HEK293T (cell line): ENCODE measurements at regions not wholly inside any gene's neighbourhood (a gene's known extent, or its start where the extent isn't known, plus 50 kb on each side); places are given as distances from the start of the nearest gene placed in this dataset.

ENCODE experiments used
- CTCF ChIA-PET: fragments of 350-600 bp; formaldehyde crosslinking; extraction: SDS; loops from one replicate; lab custom pipeline; 2021; ENCODE audit warnings: antibody characterized with exemption, inconsistent platforms; lab: Yijun Ruan, JAX
- POLR2A ChIA-PET: fragments of 350-600 bp; formaldehyde crosslinking; extraction: SDS; loops from one replicate; lab custom pipeline; 2020; ENCODE audit warnings: antibody characterized with exemption, inconsistent platforms; lab: Yijun Ruan, JAX
- DNase-seq: peaks from one replicate; pipeline ENCODE4 v3.0.0; 2012; ENCODE audit warnings: mixed read lengths; ENCODE audit errors: extremely low spot score
- ARNT ChIP-seq: fragments of 450-650 bp; IDR thresholded peaks from 2 replicates; pipeline ENCODE4 v1.6.1; 2017; ENCODE audit warnings: mild to moderate bottlenecking
- BHLHE40 ChIP-seq: fragments of 450-650 bp; IDR thresholded peaks from 2 replicates; pipeline ENCODE4 v1.6.1; 2016; ENCODE audit warnings: mild to moderate bottlenecking, moderate library complexity, borderline replicate concordance
- CTBP1 ChIP-seq: fragments of 450-650 bp; IDR thresholded peaks from 2 replicates; pipeline ENCODE4 v1.6.1; 2016; ENCODE audit warnings: borderline replicate concordance
- ELF4 ChIP-seq: fragments of 450-650 bp; IDR thresholded peaks from 2 replicates; pipeline ENCODE4 v1.6.1; 2017; ENCODE audit warnings: antibody characterized with exemption
- FOXA1 ChIP-seq: fragments of 450-650 bp; IDR thresholded peaks from 2 replicates; pipeline ENCODE4 v1.6.1; 2016; ENCODE audit warnings: mild to moderate bottlenecking
- FOXK2 ChIP-seq: fragments of 450-650 bp; IDR thresholded peaks from 2 replicates; pipeline ENCODE4 v1.6.1; 2016; ENCODE audit warnings: mild to moderate bottlenecking
- FOXM1 ChIP-seq: fragments of 450-650 bp; IDR thresholded peaks from 2 replicates; pipeline ENCODE4 v1.6.1; 2017; ENCODE audit warnings: mild to moderate bottlenecking, borderline replicate concordance
- HDGF ChIP-seq: fragments of 450-650 bp; IDR thresholded peaks from 2 replicates; pipeline ENCODE4 v1.6.1; 2017; ENCODE audit warnings: antibody characterized with exemption, borderline replicate concordance
- L3MBTL2 ChIP-seq: fragments of 450-650 bp; conservative IDR thresholded peaks from 2 replicates; pipeline ENCODE4 v1.6.1; 2016; ENCODE audit warnings: mild to moderate bottlenecking
- LEF1 ChIP-seq: fragments of 450-650 bp; IDR thresholded peaks from 2 replicates; pipeline ENCODE4 v1.6.1; 2017; ENCODE audit warnings: mild to moderate bottlenecking, borderline replicate concordance
- NFRKB ChIP-seq: fragments of 450-650 bp; IDR thresholded peaks from 2 replicates; pipeline ENCODE4 v1.6.1; 2016; ENCODE audit warnings: mild to moderate bottlenecking, moderate library complexity
- SP1 ChIP-seq: fragments of 450-650 bp; IDR thresholded peaks from 2 replicates; pipeline ENCODE4 v1.6.1; 2017
- SUZ12 ChIP-seq: fragments of 450-650 bp; IDR thresholded peaks from 2 replicates; pipeline ENCODE4 v1.6.1; 2016; ENCODE audit warnings: mild to moderate bottlenecking
- TARDBP ChIP-seq: fragments of 450-650 bp; IDR thresholded peaks from 2 replicates; pipeline ENCODE4 v1.6.1; 2016
- ZNF384 ChIP-seq: fragments of 450-650 bp; IDR thresholded peaks from 2 replicates; pipeline ENCODE4 v1.6.1; 2016
- TF ChIP-seq, protein P1 (sequence below): fragments of 450-650 bp; IDR thresholded peaks from 2 replicates; pipeline ENCODE4 v1.6.1; 2016

DNA sequence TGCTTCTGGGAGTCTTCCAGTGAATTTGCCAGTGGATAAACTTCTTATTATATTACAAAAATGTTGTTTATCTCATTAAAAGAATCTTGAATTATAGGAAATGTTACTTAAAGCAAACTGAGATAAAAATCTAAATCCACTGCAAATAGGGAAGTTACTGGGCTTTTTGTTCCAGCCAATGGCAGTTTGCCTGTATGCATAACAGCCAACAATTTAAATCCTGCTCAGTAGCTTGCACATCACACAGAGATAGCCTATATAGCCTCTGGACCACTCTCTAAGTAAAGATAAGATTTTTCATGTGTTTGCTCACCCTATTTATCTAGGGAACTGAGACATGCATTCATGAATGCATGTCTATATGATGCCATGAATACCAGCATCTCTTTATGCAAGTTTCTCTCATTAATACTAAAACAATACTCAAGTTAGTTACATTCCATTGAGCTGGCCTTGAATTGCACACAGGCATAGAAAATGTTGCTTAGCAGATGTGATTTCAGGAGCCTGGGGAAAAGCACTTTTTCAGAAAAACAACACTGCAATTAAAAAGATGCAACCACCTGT is 92.1 kb upstream of the GPR149 start:
- TF ChIP-seq SUZ12 (no peak), BHLHE40 (no peak), NFRKB (no peak), ARNT (no peak), FOXA1 (no peak), L3MBTL2 (no peak)
- TF ChIP-seq, protein P1, sequence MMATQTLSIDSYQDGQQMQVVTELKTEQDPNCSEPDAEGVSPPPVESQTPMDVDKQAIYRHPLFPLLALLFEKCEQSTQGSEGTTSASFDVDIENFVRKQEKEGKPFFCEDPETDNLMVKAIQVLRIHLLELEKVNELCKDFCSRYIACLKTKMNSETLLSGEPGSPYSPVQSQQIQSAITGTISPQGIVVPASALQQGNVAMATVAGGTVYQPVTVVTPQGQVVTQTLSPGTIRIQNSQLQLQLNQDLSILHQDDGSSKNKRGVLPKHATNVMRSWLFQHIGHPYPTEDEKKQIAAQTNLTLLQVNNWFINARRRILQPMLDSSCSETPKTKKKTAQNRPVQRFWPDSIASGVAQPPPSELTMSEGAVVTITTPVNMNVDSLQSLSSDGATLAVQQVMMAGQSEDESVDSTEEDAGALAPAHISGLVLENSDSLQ = no peak
- no peak for DNase-seq
- CTCF ChIA-PET = no interaction called here
- POLR2A ChIA-PET = no interaction called here

DNA sequence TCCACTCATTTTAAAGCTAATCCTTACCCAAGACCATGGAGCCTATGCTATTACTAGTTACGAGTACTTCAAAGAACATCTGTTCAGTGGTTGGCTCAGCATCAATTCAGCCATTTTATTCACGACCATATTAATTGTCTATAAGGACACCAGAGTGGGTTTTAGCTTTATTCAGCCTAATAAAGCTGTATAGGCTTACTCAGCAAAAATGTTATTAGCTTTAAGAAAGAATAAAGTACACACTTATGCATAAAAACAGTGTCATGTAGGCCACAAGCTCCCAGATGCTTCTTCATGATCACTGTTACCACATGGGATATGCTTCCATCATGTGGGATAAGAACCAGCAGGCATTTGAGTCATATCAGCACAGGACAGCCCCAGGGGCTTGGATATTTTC is 87.4 kb upstream of the GPR149 start:
- POLR2A ChIA-PET = no interaction called here

DNA sequence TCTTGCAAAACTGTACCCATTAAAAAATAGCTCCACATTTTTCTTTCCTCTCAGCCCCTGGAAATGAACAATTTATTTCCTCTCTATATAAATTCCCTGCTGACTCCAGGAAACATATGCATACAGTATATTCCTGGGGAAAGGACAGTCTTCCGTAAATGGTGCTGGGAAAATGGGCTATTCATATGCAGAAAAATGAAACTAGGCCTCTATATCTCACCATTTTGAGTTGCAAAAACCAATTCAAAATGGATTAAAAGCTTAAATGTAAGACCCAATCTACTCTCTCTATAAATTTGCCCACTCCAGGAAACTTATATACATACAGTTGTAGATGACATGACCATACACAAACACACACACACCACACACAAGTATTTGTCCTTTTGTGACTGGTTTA is 85.9 kb upstream of the GPR149 start:
- POLR2A ChIA-PET = no interaction called here
- TF ChIP-seq BHLHE40 = no peak
- CTCF ChIA-PET = no interaction called here
- DNase-seq = no peak

More for the DNA sequence above, 87.4 kb upstream of the GPR149 start:
- CTCF ChIA-PET = no interaction called here
- DNase-seq = no peak
- TF ChIP-seq ZNF384 = no peak
- no peak for TF ChIP-seq CTBP1
- TF ChIP-seq SUZ12 = no peak
- TF ChIP-seq ELF4 = no peak
- TF ChIP-seq TARDBP = no peak
- no peak for TF ChIP-seq LEF1
- TF ChIP-seq FOXK2 = no peak
- no peak for TF ChIP-seq HDGF
- no peak for TF ChIP-seq SP1
- no peak for TF ChIP-seq FOXA1
- no peak for TF ChIP-seq L3MBTL2

DNA sequence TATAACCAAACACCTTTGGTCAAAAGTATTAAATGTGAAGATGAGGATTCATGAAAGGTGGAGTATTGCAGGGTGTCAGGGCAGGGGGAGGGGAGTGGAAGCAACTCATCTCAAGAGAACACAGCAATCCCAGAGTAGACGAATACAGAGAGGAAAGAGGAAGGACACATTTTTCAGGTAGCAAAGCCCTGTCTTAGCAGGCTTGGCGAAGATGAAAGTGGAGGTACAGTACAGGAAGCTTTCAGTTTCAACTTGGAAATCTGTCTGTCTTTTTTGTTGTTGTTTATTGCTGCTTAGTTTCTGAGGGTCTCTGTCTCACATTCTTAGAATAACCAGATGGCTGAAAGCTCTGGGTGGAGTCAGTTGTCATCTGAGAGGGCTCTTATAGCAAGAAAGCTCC is 80.8 kb upstream of the GPR149 start:
- ChIA-PET CTCF (no interaction called here), POLR2A (no interaction called here)
- TF ChIP-seq ARNT (no peak), FOXM1 (no peak), SUZ12 (no peak), FOXA1 (no peak)
- TF ChIP-seq, protein P1 = no peak
- DNase-seq = no peak

DNA sequence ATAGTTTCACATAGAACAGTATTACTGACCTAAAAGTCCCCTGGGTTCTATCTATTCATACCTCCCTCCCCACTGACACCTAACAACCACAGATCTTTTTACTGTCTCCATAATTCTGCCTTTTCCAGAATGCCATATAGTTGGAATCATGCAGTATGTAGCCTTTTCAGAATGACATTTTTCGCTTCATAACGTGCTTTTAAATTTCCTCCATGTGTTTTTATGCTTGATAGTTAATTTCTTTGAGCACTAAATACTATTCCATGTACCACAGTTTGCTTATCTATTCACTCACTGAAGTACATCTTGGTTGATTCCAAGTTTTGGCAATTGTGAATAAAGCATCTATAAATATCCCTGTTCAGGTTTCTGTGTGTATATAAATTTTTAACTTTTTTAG is 77.7 kb upstream of the GPR149 start:
- no peak for DNase-seq
- CTCF ChIA-PET = no interaction called here
- POLR2A ChIA-PET = no interaction called here
- TF ChIP-seq BHLHE40 (no peak), SP1 (no peak), FOXA1 (no peak)

DNA sequence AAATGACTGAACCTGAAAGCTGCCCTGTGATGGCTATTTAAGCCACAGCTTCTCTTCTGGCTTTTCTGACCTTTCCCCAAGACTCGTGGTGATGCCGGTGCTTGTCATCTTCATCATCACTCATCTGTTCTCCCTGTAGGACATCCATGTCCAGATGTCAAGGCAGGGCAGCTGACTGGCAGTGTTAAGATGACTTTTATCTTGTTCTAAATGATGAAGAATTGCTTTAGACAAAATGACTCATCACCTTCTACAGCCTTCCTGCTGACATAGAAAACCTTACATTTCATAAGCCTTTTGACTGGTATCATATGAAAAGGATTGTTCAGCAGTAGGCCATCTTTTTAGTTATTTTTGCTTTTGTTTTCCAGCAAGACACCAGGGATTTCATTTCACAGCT is 67.0 kb upstream of the GPR149 start:
- ChIA-PET POLR2A (no interaction called here), CTCF (no interaction called here)
- TF ChIP-seq LEF1 = no peak
- no peak for DNase-seq

DNA sequence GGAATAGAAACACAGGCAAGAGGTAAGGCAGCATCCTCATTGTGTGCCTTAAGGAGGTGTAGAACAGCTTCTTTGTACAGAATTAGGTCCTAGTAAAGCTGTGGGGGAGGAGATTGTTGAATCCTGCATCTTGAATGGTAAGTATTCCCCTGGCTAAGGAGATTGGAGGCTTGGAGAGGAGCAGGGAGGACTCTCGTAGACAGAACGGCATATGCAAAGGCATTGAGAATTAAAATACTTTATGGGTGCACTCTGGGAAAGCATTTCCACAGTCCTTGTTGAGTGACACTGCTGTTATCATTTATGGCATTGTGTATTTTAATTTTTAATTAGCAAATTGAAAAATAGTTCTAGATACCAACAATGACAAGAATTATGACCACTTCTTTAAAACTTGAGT is 66.5 kb upstream of the GPR149 start:
- CTCF ChIA-PET = no interaction called here
- no peak for TF ChIP-seq ELF4
- no peak for TF ChIP-seq LEF1
- TF ChIP-seq FOXA1 = no peak
- no peak for TF ChIP-seq CTBP1
- no peak for TF ChIP-seq ZNF384
- POLR2A ChIA-PET = no interaction called here
- DNase-seq = no peak

DNA sequence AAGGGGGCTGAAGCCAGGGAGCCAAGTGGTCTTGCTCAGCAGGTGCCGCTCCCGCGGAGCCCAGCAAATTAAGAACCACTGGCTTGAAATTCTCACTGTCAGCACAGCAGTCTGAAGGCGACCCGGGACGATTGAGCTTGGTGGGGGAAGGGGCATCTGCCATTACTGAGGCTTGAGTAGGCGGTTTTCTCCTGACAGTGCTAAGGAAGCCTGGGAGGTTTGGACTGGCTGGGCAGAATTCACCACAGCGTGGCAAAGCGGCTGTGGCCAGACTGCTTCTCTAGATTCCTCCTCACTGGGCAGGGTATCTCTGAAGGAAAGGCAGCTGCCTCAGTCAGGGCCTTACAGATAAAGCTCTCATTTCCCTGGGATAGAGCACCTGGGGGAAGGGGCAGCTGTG is 57.0 kb upstream of the GPR149 start:
- ChIA-PET POLR2A (no interaction called here), CTCF (no interaction called here)
- TF ChIP-seq BHLHE40 = no peak
- TF ChIP-seq TARDBP = no peak
- no peak for TF ChIP-seq FOXM1
- no peak for TF ChIP-seq HDGF
- TF ChIP-seq SUZ12 = no peak
- no peak for TF ChIP-seq FOXK2
- no peak for TF ChIP-seq LEF1
- TF ChIP-seq, protein P1 = no peak
- TF ChIP-seq ZNF384 = no peak
- no peak for TF ChIP-seq SP1
- TF ChIP-seq CTBP1 = no peak
- TF ChIP-seq L3MBTL2 = no peak
- TF ChIP-seq ARNT = no peak
- TF ChIP-seq ELF4 = no peak
- TF ChIP-seq FOXA1 = no peak
- no peak for TF ChIP-seq NFRKB
- no peak for DNase-seq
